IMR-90 (cell line): ENCODE measurements at regions not wholly inside any gene's neighbourhood (a gene's known extent, or its start where the extent isn't known, plus 50 kb on each side); places are given as distances from the start of the nearest gene placed in this dataset.

Source experiments
- ATAC-seq: fragments of 200-7000 bp; cut with Tn5 transposase; 2 replicates; pipeline ENCODE4 v1.9.1; 2020; ENCODE audit warnings: low read depth, mild to moderate bottlenecking, moderate library complexity
- BruUV-seq: library from RNA; stranded (reverse); fragments of 400-500 nt; replicated peaks from 2 replicates; lab custom pipeline; 2021; lab: Mats Ljungman, UMichigan
- CTCF ChIA-PET: fragments of 300-600 bp; formaldehyde crosslinking; extraction: SDS; loops from one replicate; lab custom pipeline; 2021; ENCODE audit warnings: antibody characterized with exemption; lab: Yijun Ruan, JAX
- POLR2A ChIA-PET: fragments of 300-600 bp; sonication (Branson Sonifier 250); formaldehyde crosslinking; loops from one replicate; lab custom pipeline; 2022; ENCODE audit warnings: antibody characterized with exemption; ENCODE audit not compliant: unreplicated experiment; lab: Charles Lee
- DNase-seq: peaks from one replicate; pipeline ENCODE4 v3.0.0; 2013
- H2AFZ ChIP-seq: replicated peaks from 2 replicates; pipeline ENCODE3; 2013; ENCODE audit warnings: low read length, mild to moderate bottlenecking; ENCODE audit not compliant: poor library complexity
- H2AK5ac ChIP-seq: 2 replicates; pipeline ENCODE4 v1.6.1; 2013; ENCODE audit warnings: low read depth, low read length, inconsistent platforms
- H2AK9ac ChIP-seq: replicated peaks from 2 replicates; pipeline ENCODE3; 2013; ENCODE audit warnings: mild to moderate bottlenecking, low read depth, low read length, moderate library complexity; ENCODE audit not compliant: poor library complexity
- H2BK120ac ChIP-seq: 2 replicates; pipeline ENCODE4 v1.6.1; 2013; ENCODE audit warnings: low read depth, low read length, inconsistent platforms
- H2BK15ac ChIP-seq: 3 replicates; pipeline ENCODE4 v1.6.1; 2013; ENCODE audit warnings: low read depth, low read length, inconsistent platforms
- H2BK20ac ChIP-seq: 2 replicates; pipeline ENCODE4 v1.6.1; 2013; ENCODE audit warnings: low read depth, mild to moderate bottlenecking, inconsistent platforms, low read length, moderate library complexity
- H2BK5ac ChIP-seq: 2 replicates; pipeline ENCODE4 v1.6.1; 2013; ENCODE audit warnings: mild to moderate bottlenecking, low read depth, low read length, inconsistent platforms; ENCODE audit not compliant: poor library complexity, severe bottlenecking
- H3K14ac ChIP-seq: replicated peaks from 2 replicates; pipeline ENCODE4 v1.6.1; 2013; ENCODE audit warnings: low read depth, low read length, inconsistent platforms
- H3K18ac ChIP-seq: 2 replicates; pipeline ENCODE4 v1.6.1; 2013; ENCODE audit warnings: low read depth, low read length, control low read depth
- H3K23ac ChIP-seq: 2 replicates; pipeline ENCODE4 v1.6.1; 2013; ENCODE audit warnings: low read depth, low read length, inconsistent platforms
- H3K27ac ChIP-seq: 2 replicates; pipeline ENCODE4 v1.5.1; 2013; ENCODE audit warnings: mild to moderate bottlenecking, control low read depth, low read length; ENCODE audit not compliant: insufficient read depth
- H3K27me3 ChIP-seq: 2 replicates; pipeline ENCODE4 v1.6.1; 2013; ENCODE audit warnings: low read length; ENCODE audit not compliant: control insufficient read depth, insufficient read depth
- H3K36me3 ChIP-seq: 2 replicates; pipeline ENCODE4 v1.6.1; 2013; ENCODE audit warnings: low read length, mixed read lengths; ENCODE audit not compliant: control insufficient read depth, insufficient read depth
- H3K4ac ChIP-seq: 2 replicates; pipeline ENCODE4 v1.6.1; 2013; ENCODE audit warnings: low read depth, low read length, inconsistent platforms
- H3K4me1 ChIP-seq: 2 replicates; pipeline ENCODE4 v1.6.1; 2013; ENCODE audit warnings: low read length, mixed read lengths; ENCODE audit not compliant: control insufficient read depth, insufficient read depth
- H3K4me2 ChIP-seq: 2 replicates; pipeline ENCODE4 v1.6.1; 2013; ENCODE audit warnings: low read depth, mild to moderate bottlenecking, control low read depth, low read length, moderate library complexity
- H3K4me3 ChIP-seq: 2 replicates; pipeline ENCODE4 v1.5.1; 2013; ENCODE audit warnings: low read depth, mild to moderate bottlenecking, control low read depth, low read length, moderate library complexity; ENCODE audit not compliant: insufficient read depth
- H3K56ac ChIP-seq: 2 replicates; pipeline ENCODE4 v1.6.1; 2013; ENCODE audit warnings: low read length, inconsistent platforms; ENCODE audit not compliant: insufficient read depth; ENCODE audit errors: extremely low read depth
- H3K79me1 ChIP-seq, 2 experiments: 2 replicates each; pipeline ENCODE4 v1.6.1; 2013; ENCODE audit warnings: low read length in 2 of 2, inconsistent platforms in 1 of 2, low read depth in 1 of 2
- H3K9ac ChIP-seq: 2 replicates; pipeline ENCODE4 v1.6.1; 2013; ENCODE audit warnings: low read depth, low read length, control low read depth
- H3K9me1 ChIP-seq: 2 replicates; pipeline ENCODE4 v1.6.1; 2013; ENCODE audit warnings: low read length, inconsistent platforms; ENCODE audit not compliant: insufficient read depth
- H3K9me3 ChIP-seq: 2 replicates; pipeline ENCODE4 v1.6.1; 2013; ENCODE audit warnings: low read length; ENCODE audit not compliant: control insufficient read depth, insufficient read depth
- H4K20me1 ChIP-seq: 2 replicates; pipeline ENCODE4 v1.6.1; 2013; ENCODE audit warnings: low read length, inconsistent platforms; ENCODE audit not compliant: insufficient read depth
- H4K5ac ChIP-seq: 2 replicates; pipeline ENCODE4 v1.6.1; 2013; ENCODE audit warnings: mild to moderate bottlenecking, low read depth, low read length, control low read depth
- H4K8ac ChIP-seq, 2 experiments: 2 replicates each; pipeline ENCODE4 v1.6.1; 2013; ENCODE audit warnings: low read depth in 2 of 2, low read length in 2 of 2, control low read depth in 1 of 2, inconsistent platforms in 1 of 2
- H4K91ac ChIP-seq: 2 replicates; pipeline ENCODE4 v1.6.1; 2013; ENCODE audit warnings: low read depth, low read length, inconsistent platforms; ENCODE audit not compliant: insufficient read depth
- BHLHE40 ChIP-seq: fragments of 150-350 bp; IDR thresholded peaks from 2 replicates; pipeline ENCODE4 v1.6.1; 2016; ENCODE audit warnings: mild to moderate bottlenecking, low read depth, low read length
- CEBPB ChIP-seq: IDR thresholded peaks from 2 replicates; pipeline ENCODE4 v1.6.1; 2012; ENCODE audit warnings: low read depth, low read length, improper control_type of control experiment
- CHD1 ChIP-seq: IDR thresholded peaks from 2 replicates; pipeline ENCODE4 v1.6.1; 2012; ENCODE audit warnings: low read depth, low read length, improper control_type of control experiment
- FOS ChIP-seq: fragments of 150-350 bp; IDR thresholded peaks from 2 replicates; pipeline ENCODE4 v1.6.1; 2016; ENCODE audit warnings: low read depth, low read length
- MAFK ChIP-seq: IDR thresholded peaks from 2 replicates; pipeline ENCODE4 v1.6.1; 2012; ENCODE audit warnings: low read depth, low read length, improper control_type of control experiment
- MAZ ChIP-seq: IDR thresholded peaks from 2 replicates; pipeline ENCODE4 v1.6.1; 2012; ENCODE audit warnings: low read depth, mild to moderate bottlenecking, low read length, improper control_type of control experiment, moderate library complexity, borderline replicate concordance
- MXI1 ChIP-seq: IDR thresholded peaks from 2 replicates; pipeline ENCODE4 v1.6.1; 2012; ENCODE audit warnings: low read depth, mild to moderate bottlenecking, low read length, moderate library complexity, borderline replicate concordance
- NFE2L2 ChIP-seq: fragments of 150-350 bp; IDR thresholded peaks from 2 replicates; pipeline ENCODE4 v1.6.1; 2016; ENCODE audit warnings: low read depth, mild to moderate bottlenecking, low read length
- POLR2A ChIP-seq: IDR thresholded peaks from 2 replicates; pipeline ENCODE4 v1.6.1; 2012; ENCODE audit warnings: mild to moderate bottlenecking, low read depth, low read length
- RAD21 ChIP-seq: IDR thresholded peaks from 2 replicates; pipeline ENCODE4 v1.6.1; 2012; ENCODE audit warnings: low read length, improper control_type of control experiment
- RCOR1 ChIP-seq: IDR thresholded peaks from 2 replicates; pipeline ENCODE4 v1.6.1; 2012; ENCODE audit warnings: mild to moderate bottlenecking, low read length, improper control_type of control experiment; ENCODE audit not compliant: insufficient replicate concordance
- RFX5 ChIP-seq: IDR thresholded peaks from 2 replicates; pipeline ENCODE4 v1.8.0; 2012; ENCODE audit warnings: low read depth, mild to moderate bottlenecking, low read length, moderate library complexity
- SMC3 ChIP-seq: fragments of 150-350 bp; IDR thresholded peaks from 2 replicates; pipeline ENCODE4 v1.6.1; 2016; ENCODE audit warnings: low read depth, mild to moderate bottlenecking, antibody characterized with exemption, low read length, moderate library complexity
- WGBS, 2 experiments: methylation state at CpG; one replicate each; pipeline versions ENCODE4 v1.1.5 to v1.1.7; 2013; ENCODE audit warnings: missing lambda C conversion rate in 2 of 2; ENCODE audit not compliant: insufficient read length in 1 of 2; ENCODE audit errors: extremely low coverage in 2 of 2; 5-methylcytosine and 5-hydroxymethylcytosine counted together
- dilution Hi-C: fragments of 300-500 bp; cut with HindIII; formaldehyde crosslinking; loops from one replicate; pipeline ENCODE4 v1.14.3; 2018; ENCODE audit warnings: low sequenced_read_pairs; ENCODE audit not compliant: unreplicated experiment
- in situ Hi-C: fragments of 300-500 bp; cut with MboI; formaldehyde crosslinking; loops from 3 replicates; pipeline ENCODE4 v1.14.3; 2019; ENCODE audit warnings: low sequenced_read_pairs, inconsistent platforms, mixed read lengths
- intact Hi-C: fragments of 100-400 bp; cut with micrococcal nuclease; formaldehyde crosslinking; loops from 2 replicates; pipeline ENCODE4 v1.10.0; 2022
- TF ChIP-seq, protein P1 (sequence below): fragments of 150-350 bp; IDR thresholded peaks from 2 replicates; pipeline ENCODE4 v1.6.1; 2017; ENCODE audit warnings: mild to moderate bottlenecking, antibody characterized with exemption, low read length, low read depth
- TF ChIP-seq, protein P2 (sequence below): conservative IDR thresholded peaks from 2 replicates; pipeline ENCODE4 v1.5.1; 2012; ENCODE audit warnings: mild to moderate bottlenecking, low read depth, low read length, improper control_type of control experiment
- TF ChIP-seq, protein P3 (sequence below): fragments of 150-350 bp; IDR thresholded peaks from 2 replicates; pipeline ENCODE4 v1.6.1; 2016; ENCODE audit warnings: low read depth, mild to moderate bottlenecking, low read length, moderate library complexity, borderline replicate concordance

DNA sequence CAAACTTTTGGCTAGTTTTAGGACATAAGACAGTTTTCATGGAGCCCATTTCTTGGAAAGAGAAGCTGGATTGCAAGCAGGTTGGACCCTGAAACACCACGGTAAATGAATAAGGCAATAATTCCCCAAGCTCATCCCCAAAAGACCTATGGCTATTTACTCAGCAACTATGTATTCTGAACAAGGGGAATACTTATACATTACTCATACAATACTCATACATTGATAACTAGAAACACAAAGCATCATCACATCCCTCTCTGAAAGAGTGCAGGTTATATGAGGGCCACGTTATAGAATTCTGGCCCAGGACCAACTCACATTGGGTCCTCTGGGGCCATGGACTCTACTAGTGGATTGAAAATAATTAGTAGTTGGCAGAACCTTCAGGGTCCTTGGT is 154.8 kb downstream of the TMX3 start:
- dilution Hi-C loops = no loop called here
- no peaks in the 10 kb centered on the region for H3K79me1 ChIP-seq
- BruUV-seq = no TSS peak

More for the DNA sequence above, 154.8 kb downstream of the TMX3 start:
- Histone ChIP-seq H2AK5ac (no peak overlapping the region), H3K27ac (no peak overlapping the region), H3K36me3 (no peaks in the 10 kb centered on the region), H2BK5ac (no peak overlapping the region), H3K56ac (no peak overlapping the region), H2AK9ac (no peak overlapping the region), H3K9ac (no peak overlapping the region), H3K4me1 (no peaks in the 10 kb centered on the region), H2AFZ (no peak overlapping the region), H4K20me1 (no peaks in the 10 kb centered on the region), H2BK20ac (no peak overlapping the region), H4K5ac (no peak overlapping the region), H3K27me3 (no peaks in the 10 kb centered on the region), H2BK15ac (no peak overlapping the region), H3K9me1 (no peaks in the 10 kb centered on the region), H2BK120ac (no peak overlapping the region), H3K14ac (no peak overlapping the region), H3K4me3 (no peak overlapping the region), H3K4ac (no peak overlapping the region), H3K18ac (no peak overlapping the region), H3K4me2 (no peak overlapping the region), H4K91ac (no peak overlapping the region), H3K9me3 (no peaks in the 10 kb centered on the region), H4K8ac (no peak overlapping the region), H3K23ac (no peak overlapping the region)
- DNase-seq (no peak), ATAC-seq (no peak)
- ChIA-PET CTCF (no interaction called here), POLR2A (no interaction called here)
- WGBS, 2 experiments = no CpG with 5 or more reads among the region's 2 CpGs
- TF ChIP-seq, protein P1, sequence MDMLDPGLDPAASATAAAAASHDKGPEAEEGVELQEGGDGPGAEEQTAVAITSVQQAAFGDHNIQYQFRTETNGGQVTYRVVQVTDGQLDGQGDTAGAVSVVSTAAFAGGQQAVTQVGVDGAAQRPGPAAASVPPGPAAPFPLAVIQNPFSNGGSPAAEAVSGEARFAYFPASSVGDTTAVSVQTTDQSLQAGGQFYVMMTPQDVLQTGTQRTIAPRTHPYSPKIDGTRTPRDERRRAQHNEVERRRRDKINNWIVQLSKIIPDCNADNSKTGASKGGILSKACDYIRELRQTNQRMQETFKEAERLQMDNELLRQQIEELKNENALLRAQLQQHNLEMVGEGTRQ = no peak
- TF ChIP-seq RCOR1 = no peak
- no peak for TF ChIP-seq BHLHE40
- TF ChIP-seq MAFK = no peak
- TF ChIP-seq CHD1 = no peak
- no peak for TF ChIP-seq RAD21
- TF ChIP-seq NFE2L2 = no peak
- TF ChIP-seq, protein P2, sequence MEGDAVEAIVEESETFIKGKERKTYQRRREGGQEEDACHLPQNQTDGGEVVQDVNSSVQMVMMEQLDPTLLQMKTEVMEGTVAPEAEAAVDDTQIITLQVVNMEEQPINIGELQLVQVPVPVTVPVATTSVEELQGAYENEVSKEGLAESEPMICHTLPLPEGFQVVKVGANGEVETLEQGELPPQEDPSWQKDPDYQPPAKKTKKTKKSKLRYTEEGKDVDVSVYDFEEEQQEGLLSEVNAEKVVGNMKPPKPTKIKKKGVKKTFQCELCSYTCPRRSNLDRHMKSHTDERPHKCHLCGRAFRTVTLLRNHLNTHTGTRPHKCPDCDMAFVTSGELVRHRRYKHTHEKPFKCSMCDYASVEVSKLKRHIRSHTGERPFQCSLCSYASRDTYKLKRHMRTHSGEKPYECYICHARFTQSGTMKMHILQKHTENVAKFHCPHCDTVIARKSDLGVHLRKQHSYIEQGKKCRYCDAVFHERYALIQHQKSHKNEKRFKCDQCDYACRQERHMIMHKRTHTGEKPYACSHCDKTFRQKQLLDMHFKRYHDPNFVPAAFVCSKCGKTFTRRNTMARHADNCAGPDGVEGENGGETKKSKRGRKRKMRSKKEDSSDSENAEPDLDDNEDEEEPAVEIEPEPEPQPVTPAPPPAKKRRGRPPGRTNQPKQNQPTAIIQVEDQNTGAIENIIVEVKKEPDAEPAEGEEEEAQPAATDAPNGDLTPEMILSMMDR = no peak
- TF ChIP-seq RFX5 = no peak
- no peak for TF ChIP-seq POLR2A
- TF ChIP-seq FOS = no peak
- TF ChIP-seq CEBPB = no peak
- TF ChIP-seq MAZ = no peak
- no peak for TF ChIP-seq MXI1
- TF ChIP-seq, protein P3, sequence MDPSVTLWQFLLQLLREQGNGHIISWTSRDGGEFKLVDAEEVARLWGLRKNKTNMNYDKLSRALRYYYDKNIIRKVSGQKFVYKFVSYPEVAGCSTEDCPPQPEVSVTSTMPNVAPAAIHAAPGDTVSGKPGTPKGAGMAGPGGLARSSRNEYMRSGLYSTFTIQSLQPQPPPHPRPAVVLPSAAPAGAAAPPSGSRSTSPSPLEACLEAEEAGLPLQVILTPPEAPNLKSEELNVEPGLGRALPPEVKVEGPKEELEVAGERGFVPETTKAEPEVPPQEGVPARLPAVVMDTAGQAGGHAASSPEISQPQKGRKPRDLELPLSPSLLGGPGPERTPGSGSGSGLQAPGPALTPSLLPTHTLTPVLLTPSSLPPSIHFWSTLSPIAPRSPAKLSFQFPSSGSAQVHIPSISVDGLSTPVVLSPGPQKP = no peak
- no peak for TF ChIP-seq SMC3
- intact Hi-C loops = no loop called here
- in situ Hi-C loops = no loop called here
